OCI-LY1 (cell line): ENCODE measurements at regions not wholly inside any gene's neighbourhood (a gene's known extent, or its start where the extent isn't known, plus 50 kb on each side); places are given as distances from the start of the nearest gene placed in this dataset.

Experiments used
- EZH2 ChIP-seq: fragments of 200-600 bp; sonication (generic), shearing (Covaris generic); IDR thresholded peaks from 2 replicates; pipeline ENCODE4 v1.8.0; 2017; ENCODE audit warnings: borderline replicate concordance, mixed run types, mild to moderate bottlenecking, antibody characterized with exemption, low read length, moderate library complexity, mixed read lengths
- TF ChIP-seq, protein P1 (sequence below): fragments of 200-600 bp; sonication (generic), shearing (Covaris generic); IDR thresholded peaks from 2 replicates; pipeline ENCODE4 v1.5.1; 2017; ENCODE audit warnings: mild to moderate bottlenecking, antibody characterized with exemption, low read length, moderate library complexity, mixed read lengths

DNA sequence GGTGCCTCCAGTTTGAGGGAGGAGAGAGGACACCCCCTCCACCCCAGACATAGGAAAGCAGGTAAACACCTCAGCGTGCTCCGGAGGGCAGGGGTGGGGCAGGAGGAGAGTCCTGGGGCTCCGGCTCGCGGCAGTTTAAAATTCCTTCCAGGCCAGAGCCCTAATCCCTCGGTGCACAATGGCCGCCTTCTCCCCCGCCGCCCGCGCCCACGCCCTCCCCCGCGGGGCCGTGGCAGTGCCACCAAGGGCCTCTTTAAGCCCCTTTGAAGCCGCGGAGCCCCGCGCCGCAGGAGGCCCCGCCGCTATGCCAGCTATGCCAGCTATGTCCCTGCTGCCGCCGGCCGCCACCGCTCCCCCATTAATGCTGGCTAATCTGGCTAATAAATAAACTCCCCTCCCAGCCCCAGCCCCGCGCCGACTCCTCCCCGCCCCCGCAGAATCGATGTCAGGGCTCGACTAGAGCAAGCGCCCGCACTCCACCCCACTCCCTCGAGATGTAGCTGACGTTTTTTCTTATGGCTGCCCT is 125.1 kb downstream of the MRPL14 start:
- TF ChIP-seq, protein P1, sequence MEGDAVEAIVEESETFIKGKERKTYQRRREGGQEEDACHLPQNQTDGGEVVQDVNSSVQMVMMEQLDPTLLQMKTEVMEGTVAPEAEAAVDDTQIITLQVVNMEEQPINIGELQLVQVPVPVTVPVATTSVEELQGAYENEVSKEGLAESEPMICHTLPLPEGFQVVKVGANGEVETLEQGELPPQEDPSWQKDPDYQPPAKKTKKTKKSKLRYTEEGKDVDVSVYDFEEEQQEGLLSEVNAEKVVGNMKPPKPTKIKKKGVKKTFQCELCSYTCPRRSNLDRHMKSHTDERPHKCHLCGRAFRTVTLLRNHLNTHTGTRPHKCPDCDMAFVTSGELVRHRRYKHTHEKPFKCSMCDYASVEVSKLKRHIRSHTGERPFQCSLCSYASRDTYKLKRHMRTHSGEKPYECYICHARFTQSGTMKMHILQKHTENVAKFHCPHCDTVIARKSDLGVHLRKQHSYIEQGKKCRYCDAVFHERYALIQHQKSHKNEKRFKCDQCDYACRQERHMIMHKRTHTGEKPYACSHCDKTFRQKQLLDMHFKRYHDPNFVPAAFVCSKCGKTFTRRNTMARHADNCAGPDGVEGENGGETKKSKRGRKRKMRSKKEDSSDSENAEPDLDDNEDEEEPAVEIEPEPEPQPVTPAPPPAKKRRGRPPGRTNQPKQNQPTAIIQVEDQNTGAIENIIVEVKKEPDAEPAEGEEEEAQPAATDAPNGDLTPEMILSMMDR, result no peak
- no peak for TF ChIP-seq EZH2
